NCI-H2196 treated with DMSO at 0.1 percent for 48 hours (cell line): ENCODE measurements at regions not wholly inside any gene's neighbourhood (a gene's known extent, or its start where the extent isn't known, plus 50 kb on each side); places are given as distances from the start of the nearest gene placed in this dataset.

ENCODE experiments used
- DNase-seq: peaks from one replicate; lab custom pipeline; 2025; ENCODE audit not compliant: unreplicated experiment; lab: John Stamatoyannopoulos, UW

- no peak for DNase-seq
These were observed 441.3 kb upstream of the THBS1 start for GRCh38 chr15:39139431-39140059.

GRCh38 chr15:39140060-39140604 lies 440.7 kb upstream of the THBS1 start:
- no peak for DNase-seq

GRCh38 chr15:39142500-39142899 lies 438.4 kb upstream of the THBS1 start:
- DNase-seq: no peak

GRCh38 chr15:39143479-39143878 lies 437.4 kb upstream of the THBS1 start:
- no peak for DNase-seq

- DNase-seq: no peak
These were observed 436.8 kb upstream of the THBS1 start for GRCh38 chr15:39144051-39144450.

- no peak for DNase-seq
These were observed 436.0 kb upstream of the THBS1 start for GRCh38 chr15:39144613-39145499.

GRCh38 chr15:39145854-39146625 lies 434.8 kb upstream of the THBS1 start:
- no peak for DNase-seq

- no peak for DNase-seq
These were observed 431.2 kb upstream of the THBS1 start for GRCh38 chr15:39149636-39150150.

GRCh38 chr15:39151545-39151944 lies 429.3 kb upstream of the THBS1 start:
- DNase-seq: no peak

- DNase-seq: no peak
These were observed 427.7 kb upstream of the THBS1 start for GRCh38 chr15:39153058-39153714.

- DNase-seq: no peak
These were observed 427.2 kb upstream of the THBS1 start for GRCh38 chr15:39153716-39154115.

- DNase-seq: no peak
These were observed 426.6 kb upstream of the THBS1 start for GRCh38 chr15:39154227-39154638.

- no peak for DNase-seq
These were observed 426.1 kb upstream of the THBS1 start for GRCh38 chr15:39154776-39155175.

- DNase-seq: no peak
These were observed 424.7 kb upstream of the THBS1 start for GRCh38 chr15:39156166-39156565.

GRCh38 chr15:39156646-39157250 lies 424.1 kb upstream of the THBS1 start:
- DNase-seq: no peak

GRCh38 chr15:39157882-39158281 lies 423.0 kb upstream of the THBS1 start:
- DNase-seq: no peak

- DNase-seq: no peak
These were observed 421.0 kb upstream of the THBS1 start for GRCh38 chr15:39159833-39160232.

- DNase-seq: no peak
These were observed 419.8 kb upstream of the THBS1 start for GRCh38 chr15:39161096-39161495.

GRCh38 chr15:39165020-39165706 lies 415.7 kb upstream of the THBS1 start:
- no peak for DNase-seq
